Heart left ventricle (tissue), 16 donors: ENCODE measurements at regions not wholly inside any gene's neighbourhood (a gene's known extent, or its start where the extent isn't known, plus 50 kb on each side); places are given as distances from the start of the nearest gene placed in this dataset.

Experiments used
- ATAC-seq, 4 donors: fragments of 200-7000 bp; cut with Tn5 transposase; one replicate each; pipeline ENCODE4 v1.9.1; 2020 to 2022; ENCODE audit warnings: moderate library complexity in 4 of 4, mild to moderate bottlenecking in 3 of 4, moderate number of reproducible peaks in 1 of 4
- DNase-seq, 5 donors: peaks; one replicate each; pipeline ENCODE4 v3.0.0-alpha.2; 2020
- H3K27ac ChIP-seq, 12 donors: fragments of 200-600 bp; sonication (generic) in 4 of 12; one replicate each; pipeline versions ENCODE4 v1.5.0 to v1.8.0; 2016 to 2022; ENCODE audit warnings: mild to moderate bottlenecking in 2 of 12
- H3K27me3 ChIP-seq, 9 donors: fragments of 200-600 bp; sonication (generic) in 2 of 9; one replicate each; pipeline versions ENCODE4 v1.5.1 to v1.8.0; 2016 to 2022; ENCODE audit warnings: mild to moderate bottlenecking in 3 of 9
- H3K36me3 ChIP-seq, 9 donors: fragments of 200-600 bp; sonication (generic) in 2 of 9; one replicate each; pipeline versions ENCODE4 v1.5.0 to v1.8.0; 2018 to 2022; ENCODE audit warnings: mild to moderate bottlenecking in 2 of 9
- H3K4me1 ChIP-seq, 12 donors: fragments of 200-600 bp; sonication (generic) in 4 of 12; one replicate each; pipeline versions ENCODE4 v1.5.0 to v1.8.0; 2016 to 2022; ENCODE audit warnings: mild to moderate bottlenecking in 3 of 12
- H3K4me3 ChIP-seq, 12 donors: fragments of 200-600 bp; sonication (generic) in 4 of 12; one replicate each; pipeline versions ENCODE4 v1.5.0 to v1.8.0; 2017 to 2022; ENCODE audit warnings: mild to moderate bottlenecking in 9 of 12, moderate library complexity in 4 of 12
- H3K9me3 ChIP-seq, 12 donors: fragments of 200-600 bp; sonication (generic) in 4 of 12; one replicate each; pipeline versions ENCODE4 v1.5.0 to v1.8.0; 2016 to 2022; ENCODE audit warnings: mild to moderate bottlenecking in 1 of 12
- CTCF ChIP-seq, 12 donors: fragments of 200-600 bp; sonication (generic) in 4 of 12; IDR thresholded peaks; one replicate each; pipeline versions ENCODE4 v1.5.0 to v1.8.0; 2018 to 2022; ENCODE audit warnings: antibody characterized with exemption in 12 of 12, mild to moderate bottlenecking in 5 of 12
- POLR2A ChIP-seq, 2 donors: fragments of 450-650 bp; IDR thresholded peaks; one replicate each; pipeline ENCODE4 v1.6.1; 2017; ENCODE audit warnings: antibody characterized with exemption in 2 of 2, mild to moderate bottlenecking in 2 of 2, moderate library complexity in 2 of 2
- WGBS, 4 donors: extraction: QIAGEN DNeasy Blood & Tissue Kit in 2 of 4; methylation state at CpG; one replicate each; pipeline versions ENCODE4 v1.1.5 to v1.1.7; 2013 to 2018; 5-methylcytosine and 5-hydroxymethylcytosine counted together
- intact Hi-C, 10 donors: fragments of 100-400 bp; cut with DNase I; formaldehyde crosslinking; loops; one replicate each; pipeline versions ENCODE4 v1.11.1 to v1.14.2; 2022
- donor health status: ischemic (EF 13 %, LVEDD 7.1; RV severe dilation, severe dysfunction).
- donor health status: healthy with polysubstance abuse.
- donor health status: DM: no; HTN: yes; CAD: no.
- donor health status: DM: no; HTN: no; CAD: no.
- donor health status: ischemic (EF 25% LVEDD 6.9; RV normal size, moderate dysfunction).
- donor health status: ischemic (EF 25% LVEDD 5.7; RV mildly dilated, moderate dysfunction).
- donor health status: healthy.
- donor health status: DM: yes; HTN: yes; CAD: no.
- donor health status: ischemic (EF 35%, LVEDD 5.7; RV mildly dilated, moderate dysfunction).
- donor health status: nonischemic (EF 11% LVEDD 7.7; RV severe dilation, severe dysfunction).
- donor health status: DM: yes; HTN: yes; CAD: no.
- donor health status: PGD.
- donor health status: ischemic (EF 29% LVEDD 5.4; RV normal size, mild dysfunction).
- donor health status: nonischemic (EF 23%, LVEDD 6.1; RV moderate dilation, normal function).

DNA sequence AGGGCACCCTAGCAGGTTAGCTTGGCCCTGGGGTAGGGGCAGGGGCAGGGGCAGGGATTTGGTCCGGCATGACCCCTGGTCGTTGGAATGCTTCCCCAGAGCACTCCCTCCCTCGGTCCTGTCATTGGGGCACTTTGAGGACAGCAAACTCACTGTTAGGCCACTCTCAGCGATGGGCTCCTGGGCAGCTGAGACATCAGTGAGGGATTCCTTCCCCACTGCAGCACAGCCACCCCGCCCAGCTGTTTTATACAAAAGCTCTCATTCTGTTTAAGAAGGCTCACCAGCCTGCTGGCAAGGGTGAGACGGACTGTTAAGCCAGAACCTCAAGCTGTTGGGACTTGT is 86.9 kb upstream of the F3 start:
- 75 to 87% (median 81%) methylated on average over 2 to 6 of the region's 6 CpGs for WGBS, 4 donors
- TF ChIP-seq CTCF (IDR thresholded peaks at IDR 0.05), result no peak
- no peak for TF ChIP-seq POLR2A (IDR thresholded peaks at IDR 0.05)
- H3K27ac ChIP-seq, result peak overlapping the region in 1 of 12 donors; percentile 10
- H3K27me3 ChIP-seq, result no peaks in the 10 kb centered on the region
- no peaks in the 10 kb centered on the region for H3K36me3 ChIP-seq
- DNase-seq (no peak), ATAC-seq (peak in 2 of 4 donors; percentile 10 to 22)
- intact Hi-C loops, result no loop called here
- H3K4me1 ChIP-seq, result peaks cover 0 to 15% (median 0%) of the 10 kb centered on the region in 12 donors
- peaks cover 0 to 7% (median 0%) of the 10 kb centered on the region in 12 donors for H3K9me3 ChIP-seq
- no peak overlapping the region for H3K4me3 ChIP-seq

DNA sequence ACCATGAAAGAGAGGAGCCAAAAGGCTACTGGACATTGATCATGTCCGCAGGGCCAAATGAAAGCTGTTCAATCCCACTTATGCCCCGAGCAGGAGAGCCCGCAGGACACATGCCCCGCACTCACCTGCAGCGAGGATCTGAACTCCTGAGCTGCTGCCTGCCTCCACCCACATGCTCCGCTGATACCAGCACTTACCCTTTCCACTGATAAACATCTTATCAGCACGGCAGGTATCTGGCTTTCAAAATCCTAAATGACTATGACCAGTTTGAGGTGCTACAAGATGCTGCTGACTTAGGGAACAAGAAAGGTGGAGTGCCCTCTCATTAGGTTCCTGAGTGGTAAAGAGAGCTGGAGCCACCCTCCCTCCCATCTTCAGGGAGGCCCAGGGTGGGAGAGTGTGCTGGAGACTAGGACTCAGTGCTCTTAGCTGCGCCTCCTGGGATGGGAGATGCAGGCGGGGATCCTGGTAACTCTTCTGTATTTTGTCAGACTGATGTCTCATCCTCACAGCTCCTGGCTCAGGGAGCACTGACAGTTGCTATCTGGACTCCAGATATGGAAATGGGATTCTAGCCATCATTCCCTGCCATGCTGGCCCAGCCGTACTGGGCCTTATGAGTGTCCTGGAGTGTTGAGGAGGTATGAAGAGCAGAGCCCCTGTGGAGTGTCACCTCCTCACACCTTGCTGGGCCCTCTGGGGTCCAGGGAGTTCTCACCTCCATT is 86.4 kb upstream of the F3 start:
- TF ChIP-seq POLR2A (IDR thresholded peaks at IDR 0.05) (no peak), CTCF (IDR thresholded peaks at IDR 0.05) (no peak)
- Histone ChIP-seq H3K36me3 (no peaks in the 10 kb centered on the region), H3K4me1 (peaks cover 0 to 15% (median 0%) of the 10 kb centered on the region in 12 donors), H3K27me3 (no peaks in the 10 kb centered on the region), H3K4me3 (no peak overlapping the region), H3K27ac (peak overlapping the region in 1 of 12 donors; percentile 10), H3K9me3 (peaks cover 0 to 7% (median 0%) of the 10 kb centered on the region in 12 donors)
- intact Hi-C loops, result no loop called here
- DNase-seq (no peak), ATAC-seq (peak in 3 of 4 donors; percentile 32 to 57 (median 46))
- 65 to 86% (median 77%) methylated on average over 9 to 10 of the region's 10 CpGs for WGBS, 4 donors

DNA sequence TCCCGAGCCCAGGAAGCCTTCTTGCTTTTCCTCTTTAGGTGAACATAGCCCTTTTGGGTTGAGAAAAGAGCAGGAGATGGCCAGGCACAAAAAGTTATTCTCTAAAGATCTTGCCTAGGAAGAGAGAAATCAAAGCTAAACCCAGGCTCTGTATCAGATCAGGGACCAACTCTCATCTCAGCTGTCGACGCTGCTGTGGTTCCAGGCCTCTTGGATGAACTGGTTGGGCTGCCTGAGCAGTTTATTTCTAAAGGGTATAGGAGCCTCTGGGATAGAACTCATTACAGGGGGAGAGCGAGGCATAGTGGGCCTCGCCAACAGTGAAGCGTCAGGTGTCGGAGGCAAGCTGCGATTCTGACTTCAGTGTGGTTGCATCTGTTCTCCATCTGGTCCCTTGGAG is 82.6 kb upstream of the F3 start:
- Histone ChIP-seq H3K4me3 (no peak overlapping the region), H3K36me3 (no peaks in the 10 kb centered on the region), H3K27ac (no peak overlapping the region), H3K27me3 (no peaks in the 10 kb centered on the region), H3K4me1 (peaks cover 0 to 9% (median 0%) of the 10 kb centered on the region in 12 donors), H3K9me3 (no peaks in the 10 kb centered on the region)
- WGBS, 4 donors, result 92 to 95% (median 94%) methylated on average over 8 of the region's 8 CpGs
- ATAC-seq, result no peak
- TF ChIP-seq CTCF (IDR thresholded peaks at IDR 0.05) (no peak), POLR2A (IDR thresholded peaks at IDR 0.05) (no peak)
- intact Hi-C loops, result no loop called here
- DNase-seq, result no peak

DNA sequence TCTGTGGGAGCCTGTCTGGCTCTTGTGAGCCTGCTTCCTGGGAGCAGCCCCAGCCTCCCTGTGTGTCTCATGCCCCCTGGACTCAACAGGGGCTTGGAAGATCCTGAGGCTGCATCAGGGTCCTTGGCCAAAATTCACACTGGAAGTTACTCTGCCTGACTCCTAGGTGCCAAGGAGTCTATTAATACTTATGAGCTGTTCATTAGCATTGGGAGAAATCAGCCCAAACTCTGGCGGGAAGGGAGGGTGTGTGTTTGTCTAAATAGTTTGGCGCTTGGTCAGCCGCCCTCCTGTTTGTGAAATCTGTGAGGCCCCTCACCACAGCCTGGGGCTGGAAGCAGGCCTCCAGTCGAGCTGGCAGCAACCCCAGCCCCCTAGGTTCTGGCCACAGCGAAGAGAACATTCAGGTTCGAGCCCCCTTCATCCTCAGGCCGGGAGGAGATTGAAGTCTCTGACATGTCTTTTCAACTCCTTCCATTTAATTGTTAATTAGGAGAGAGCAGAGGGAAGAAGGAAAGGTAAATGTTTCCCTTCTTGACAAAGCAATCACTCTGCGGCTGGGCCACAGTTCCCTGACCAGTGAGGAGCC is 82.1 kb upstream of the F3 start:
- no peak for TF ChIP-seq POLR2A (IDR thresholded peaks at IDR 0.05)
- TF ChIP-seq CTCF (IDR thresholded peaks at IDR 0.05), result no peak
- peaks cover 0 to 5% (median 0%) of the 10 kb centered on the region in 12 donors for H3K4me1 ChIP-seq
- no peak overlapping the region for H3K27ac ChIP-seq
- ATAC-seq, result no peak
- intact Hi-C loops, result no loop called here
- no peaks in the 10 kb centered on the region for H3K36me3 ChIP-seq
- H3K9me3 ChIP-seq, result no peaks in the 10 kb centered on the region
- H3K4me3 ChIP-seq, result no peak overlapping the region
- no peak for DNase-seq
- no peaks in the 10 kb centered on the region for H3K27me3 ChIP-seq
- 85 to 91% (median 89%) methylated on average over 8 of the region's 8 CpGs for WGBS, 4 donors
